ENCODE measurements at regions not wholly inside any gene's neighbourhood (a gene's known extent, or its start where the extent isn't known, plus 50 kb on each side); places are given as distances from the start of the nearest gene placed in this dataset.

DNA sequence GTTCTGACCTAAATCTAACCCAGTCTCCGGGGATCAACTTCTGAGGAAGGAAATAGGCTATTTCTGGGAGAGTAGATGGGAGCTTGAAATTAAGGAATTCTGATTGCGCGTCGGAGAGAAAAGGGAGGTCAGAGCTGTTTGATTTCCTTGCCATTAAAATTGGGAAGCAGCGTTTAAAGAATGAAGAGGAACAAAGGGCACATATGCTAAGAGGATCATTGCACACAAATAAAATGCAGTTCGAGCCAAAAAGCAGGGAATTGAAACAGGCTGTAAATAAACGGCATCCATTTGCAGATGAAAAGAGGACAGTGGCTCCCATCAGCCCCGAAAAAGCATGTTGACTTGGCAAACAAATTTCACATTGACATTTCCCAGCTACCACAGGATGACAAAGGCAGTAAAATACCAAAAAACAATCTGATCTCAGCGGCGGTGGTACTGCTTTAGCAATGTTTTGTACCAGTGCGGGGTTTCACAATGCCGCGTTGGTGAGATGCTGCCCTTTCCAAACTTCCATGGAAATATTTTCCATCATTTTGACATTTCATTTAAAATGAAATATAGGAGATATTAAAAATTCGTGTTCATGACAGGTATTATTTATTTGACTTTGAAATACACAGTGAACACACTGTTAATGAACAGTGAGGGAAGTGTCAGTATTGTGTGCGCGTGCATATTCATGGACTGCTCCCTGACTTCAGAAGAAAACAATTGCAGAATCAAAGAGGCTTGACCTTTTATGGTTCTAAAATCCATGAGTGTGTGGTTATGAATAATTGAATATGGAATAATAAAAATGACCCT lies 108.8 kb downstream of the SQOR start:
- DNase-seq: no peak

DNA sequence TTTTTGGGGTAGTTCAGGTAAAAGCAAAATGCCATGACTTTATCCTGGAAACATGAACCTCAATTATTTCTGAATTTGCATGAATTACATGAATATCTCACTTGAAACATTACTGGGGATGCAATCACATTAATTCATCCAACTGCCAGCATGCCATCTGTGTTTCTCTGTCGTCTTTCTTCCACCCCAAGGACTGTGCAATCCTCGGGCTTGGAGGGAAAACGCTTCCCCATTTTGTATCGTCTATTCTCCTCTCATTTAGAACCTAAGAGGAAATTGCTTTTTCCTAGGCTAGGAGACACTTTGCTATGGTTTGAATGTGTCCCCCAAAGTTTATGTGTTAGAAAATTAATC lies 109.4 kb downstream of the SQOR start:
- DNase-seq: no peak

DNA sequence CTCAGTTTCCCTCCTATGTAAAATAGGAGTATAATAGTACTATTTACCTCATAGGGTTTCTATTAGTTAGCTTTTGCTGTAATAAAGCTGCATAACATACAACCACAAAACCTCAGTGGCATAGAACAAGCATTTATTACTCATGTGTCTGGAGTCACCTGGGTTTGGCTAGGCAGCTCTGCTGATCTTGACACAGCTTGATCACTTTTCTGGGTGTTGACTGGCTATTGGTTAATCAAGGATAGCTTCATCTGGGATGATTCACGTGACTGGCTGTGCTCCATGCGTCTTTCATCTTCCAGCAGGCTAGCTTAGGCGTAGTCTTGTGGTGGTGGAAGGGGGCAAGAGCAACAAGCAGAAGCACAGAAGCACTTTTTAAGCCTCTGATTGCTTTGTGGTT lies 112.6 kb downstream of the SQOR start:
- DNase-seq: no peak

DNA sequence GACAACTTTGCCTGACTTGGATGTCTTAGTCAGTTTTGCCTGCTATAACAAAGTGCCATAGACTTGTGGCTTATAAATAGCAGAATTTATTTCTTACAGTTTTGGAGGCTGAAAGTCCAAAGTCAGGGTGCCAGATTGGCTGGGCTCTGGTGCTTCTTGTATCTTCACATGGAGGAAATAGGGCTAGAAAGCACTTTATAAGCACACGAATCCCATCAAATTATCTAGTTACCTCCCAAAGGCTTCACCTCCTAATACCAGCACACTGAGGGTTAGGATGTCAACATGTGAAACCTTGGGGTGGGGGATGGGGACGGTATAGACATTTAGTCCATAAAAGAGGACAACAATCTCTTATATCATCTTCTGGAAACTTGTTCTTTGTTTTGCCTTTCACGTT lies 116.8 kb downstream of the SQOR start:
- no peak for DNase-seq

DNA sequence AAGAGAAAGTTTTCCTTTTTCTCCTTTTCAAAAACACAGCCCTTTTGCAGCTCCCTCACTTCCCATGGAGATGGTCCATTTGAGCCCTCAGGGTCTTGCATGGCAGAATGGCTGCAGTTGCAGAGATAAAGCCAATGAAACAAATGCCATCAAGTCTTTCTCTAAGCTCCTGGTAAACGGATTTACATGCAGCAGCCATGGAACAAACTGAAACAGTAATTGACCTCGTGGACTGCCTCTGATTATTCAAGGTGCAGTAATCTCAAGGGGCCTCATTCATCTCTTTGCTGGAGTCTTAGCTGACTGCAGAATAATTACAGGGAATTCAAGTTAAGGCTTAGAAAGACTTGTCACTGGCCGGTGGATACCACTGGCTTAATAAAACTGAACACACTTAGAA lies 125.1 kb downstream of the SQOR start:
- no peak for DNase-seq

DNA sequence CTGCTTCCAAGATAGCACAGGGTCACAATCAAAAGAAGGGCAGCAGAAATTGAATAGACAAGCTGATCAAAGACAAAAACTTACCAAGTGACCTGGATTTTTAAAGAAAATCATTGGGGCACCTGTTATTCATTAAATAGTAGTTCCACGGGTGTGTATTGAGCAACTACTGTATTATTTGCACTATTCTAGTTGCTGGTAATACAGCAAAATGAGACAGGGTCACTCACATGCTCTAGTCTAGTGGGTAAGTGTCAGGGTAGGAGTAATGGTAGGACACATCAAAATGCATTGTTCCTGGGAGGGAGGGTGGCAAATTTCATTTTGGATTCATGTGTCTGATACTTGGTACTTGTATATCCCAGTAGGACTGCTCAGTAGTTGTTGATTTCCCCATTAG lies 127.9 kb downstream of the SQOR start:
- DNase-seq: no peak

DNA sequence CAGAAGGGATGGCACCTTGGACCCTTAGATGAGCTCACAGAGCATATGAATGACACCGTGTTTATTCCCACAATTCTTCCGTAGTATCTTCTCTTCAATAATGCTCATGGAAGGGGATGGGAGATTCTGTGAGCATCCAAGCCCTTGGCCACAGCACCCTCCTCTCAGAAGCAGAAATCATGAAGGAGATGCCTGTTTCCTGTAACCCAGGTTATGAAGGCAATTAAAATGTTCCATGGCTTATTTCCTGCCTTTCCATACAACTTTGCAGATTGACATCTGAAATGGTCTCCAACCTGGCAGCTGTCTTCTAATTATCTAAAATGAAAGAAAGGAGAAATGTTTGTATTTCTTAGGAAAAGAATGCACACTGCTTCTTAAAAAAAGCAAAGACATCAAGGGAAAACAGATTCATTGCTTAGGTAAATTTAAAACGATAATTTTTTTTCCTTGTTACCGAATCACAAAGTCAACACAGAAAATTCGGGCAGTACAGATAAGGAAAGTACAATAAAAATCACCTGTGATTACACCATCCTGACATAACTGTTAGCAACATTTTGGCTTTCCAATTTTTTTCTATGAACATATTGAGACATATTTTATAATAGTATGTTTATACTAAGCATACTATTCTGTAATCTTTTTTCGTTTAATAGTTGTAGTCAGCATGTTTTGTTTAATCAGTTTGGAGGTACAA lies 128.5 kb downstream of the SQOR start:
- no peak for DNase-seq

DNA sequence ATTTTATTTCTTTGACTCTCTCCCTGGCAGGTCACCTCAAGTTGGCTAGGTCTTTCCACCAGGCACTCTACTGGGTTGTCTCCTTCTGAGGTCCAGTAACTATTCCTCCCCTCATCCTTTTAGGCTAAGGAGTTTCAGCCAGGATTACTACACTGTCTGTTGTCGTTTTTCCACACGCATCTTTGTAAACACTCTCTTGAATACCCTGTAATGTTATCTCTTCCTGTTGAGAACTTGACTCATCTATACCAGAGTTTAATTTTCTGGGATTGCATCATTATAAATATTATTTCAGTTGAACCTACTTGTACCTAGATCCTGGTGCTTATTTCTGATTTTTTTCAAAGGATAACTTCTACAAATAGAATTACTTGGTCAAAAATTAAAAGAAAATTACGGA lies 138.3 kb downstream of the SQOR start:
- DNase-seq: no peak

DNA sequence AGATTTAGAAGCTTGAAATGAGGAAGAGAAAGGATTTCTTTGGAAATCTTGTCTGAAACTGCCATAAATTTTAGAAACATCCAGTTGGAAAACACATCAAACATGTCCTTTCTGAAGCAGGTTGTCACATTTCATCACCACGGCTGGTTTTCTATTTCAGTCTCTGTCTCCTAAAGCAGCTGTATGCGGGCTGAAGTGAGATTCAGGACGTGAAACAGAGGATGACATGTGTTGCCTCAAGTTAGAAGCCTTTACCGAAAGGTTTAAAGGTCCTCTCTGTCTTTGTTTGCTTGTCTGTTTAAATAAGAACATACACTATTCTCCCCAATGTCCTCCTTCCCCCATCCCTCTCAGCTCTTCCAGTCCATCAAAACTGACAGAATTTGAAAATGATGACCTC lies 141.9 kb downstream of the SQOR start:
- DNase-seq: no peak

DNA sequence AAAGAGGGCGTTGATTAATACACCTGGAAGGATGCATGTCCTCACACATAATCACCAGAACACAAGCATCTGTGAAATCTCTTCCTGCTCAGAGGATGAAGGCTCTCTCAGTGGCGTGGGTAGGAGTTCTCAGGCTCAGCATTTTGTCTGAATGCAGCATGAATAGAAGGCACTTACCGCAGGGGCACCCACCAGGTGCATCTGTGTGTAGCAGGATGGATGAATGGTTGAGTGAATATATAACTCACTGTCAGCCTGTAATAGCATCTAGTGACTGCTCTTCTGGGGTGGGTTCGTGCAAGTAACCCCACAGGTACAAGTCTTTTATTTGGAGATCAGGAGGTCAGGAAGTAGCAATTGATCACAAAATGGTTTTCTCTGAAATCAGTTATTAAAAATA lies 143.0 kb downstream of the SQOR start:
- DNase-seq: no peak

DNA sequence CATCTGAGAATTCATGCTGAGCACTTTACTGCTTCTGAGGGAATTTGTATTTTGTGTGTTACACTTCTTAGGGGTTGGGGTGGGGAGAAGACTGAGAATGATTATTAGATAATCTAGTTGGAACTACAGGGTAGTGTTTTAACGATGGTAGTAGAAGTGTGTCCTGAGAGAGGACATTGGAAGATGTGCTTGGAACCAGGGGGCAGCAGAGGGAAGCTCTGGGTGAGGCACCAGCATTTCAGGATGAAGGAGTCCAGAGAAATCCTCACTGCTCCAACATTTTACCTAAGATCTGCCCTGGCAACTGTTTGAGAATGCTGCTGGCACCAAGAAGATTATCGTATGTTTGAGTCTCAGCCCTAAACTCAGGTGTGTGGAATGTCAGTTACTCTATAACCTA lies 145.5 kb downstream of the SQOR start:
- DNase-seq: no peak

DNA sequence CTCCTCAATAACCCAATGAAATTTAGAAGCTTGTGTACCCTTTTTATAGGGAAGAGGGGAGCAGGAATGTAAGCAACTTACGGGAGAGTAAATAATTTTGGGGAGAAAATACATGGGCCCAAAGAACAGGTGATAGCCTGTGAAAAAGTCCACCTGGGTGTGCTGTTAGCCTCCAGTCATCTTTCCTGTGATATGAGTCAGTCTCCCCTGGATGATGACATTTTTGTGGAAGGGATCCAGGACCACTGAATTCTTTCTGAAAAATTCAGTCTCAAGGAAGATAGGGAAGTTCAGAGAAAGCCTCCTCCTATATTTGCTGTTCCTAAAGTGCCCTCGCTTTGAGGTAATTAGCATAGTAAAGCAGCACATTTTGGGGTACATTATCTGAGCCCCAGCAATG lies 149.8 kb downstream of the SQOR start:
- no peak for DNase-seq

DNA sequence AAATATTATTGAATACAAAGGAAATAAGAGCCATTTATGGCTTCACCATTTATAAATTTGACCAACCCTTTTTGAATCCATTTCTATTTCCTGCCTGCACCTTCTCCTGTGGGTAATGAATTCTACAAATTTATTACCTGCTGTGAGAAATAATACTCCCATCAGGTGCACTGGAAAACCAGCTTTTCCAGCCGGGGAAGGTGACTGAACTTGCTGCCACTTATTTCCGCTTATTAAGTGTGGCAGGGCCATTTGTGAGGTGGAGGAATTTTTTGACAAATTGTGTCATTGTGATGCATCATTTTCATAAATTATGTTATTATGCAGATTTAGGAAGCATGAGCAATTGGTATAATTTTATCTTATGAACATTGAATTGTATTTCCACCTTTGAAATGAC lies 151.1 kb downstream of the SQOR start:
- no peak for DNase-seq

DNA sequence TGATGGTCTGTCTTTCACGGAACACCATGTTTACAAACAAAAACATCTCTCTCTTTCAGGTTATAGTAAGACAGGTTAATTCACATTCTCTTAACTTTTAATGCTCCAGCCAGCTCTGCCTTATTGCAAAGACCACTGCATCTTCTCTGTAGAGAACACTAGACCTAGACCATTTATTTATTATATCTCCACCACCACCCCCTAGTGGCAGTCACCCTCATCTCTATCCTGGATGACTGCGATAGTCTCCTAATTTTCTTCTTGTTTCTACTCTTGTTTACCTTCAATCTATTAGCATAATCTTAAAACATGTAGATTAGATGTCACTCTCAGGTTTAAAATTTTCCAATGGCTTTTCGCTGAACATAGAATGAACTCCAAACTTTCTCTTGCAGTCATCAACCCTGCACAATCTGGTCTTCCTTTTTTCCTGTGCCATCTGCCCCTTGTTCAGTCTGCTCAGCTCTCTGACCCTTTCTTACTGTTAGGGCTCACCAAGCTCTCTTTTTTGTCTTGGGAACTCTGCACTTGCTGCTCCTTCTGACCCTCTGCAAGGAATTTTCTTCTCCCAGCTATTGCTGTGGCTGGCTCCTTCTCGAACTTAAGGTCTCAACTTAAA lies 155.6 kb downstream of the SQOR start:
- DNase-seq: peak; percentile 44

DNA sequence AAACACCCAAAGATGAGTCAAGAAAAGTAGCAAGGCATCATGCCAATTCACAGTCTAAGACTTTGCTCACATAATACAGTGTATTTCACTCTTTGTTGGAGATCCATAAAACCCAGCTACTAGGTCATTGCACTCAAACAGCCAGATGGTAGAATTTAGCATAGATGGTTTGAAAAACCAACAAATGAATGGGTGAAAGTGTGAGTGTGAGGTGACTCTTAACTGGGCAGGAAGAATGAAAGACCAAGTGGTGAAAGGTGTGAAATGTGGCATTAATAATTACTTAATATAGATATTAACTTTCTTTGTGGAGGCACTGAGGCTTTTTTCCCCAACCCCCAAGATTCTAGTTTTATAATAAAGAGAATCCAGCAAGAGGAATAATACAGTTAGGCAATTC lies 159.5 kb downstream of the SQOR start:
- DNase-seq: no peak

DNA sequence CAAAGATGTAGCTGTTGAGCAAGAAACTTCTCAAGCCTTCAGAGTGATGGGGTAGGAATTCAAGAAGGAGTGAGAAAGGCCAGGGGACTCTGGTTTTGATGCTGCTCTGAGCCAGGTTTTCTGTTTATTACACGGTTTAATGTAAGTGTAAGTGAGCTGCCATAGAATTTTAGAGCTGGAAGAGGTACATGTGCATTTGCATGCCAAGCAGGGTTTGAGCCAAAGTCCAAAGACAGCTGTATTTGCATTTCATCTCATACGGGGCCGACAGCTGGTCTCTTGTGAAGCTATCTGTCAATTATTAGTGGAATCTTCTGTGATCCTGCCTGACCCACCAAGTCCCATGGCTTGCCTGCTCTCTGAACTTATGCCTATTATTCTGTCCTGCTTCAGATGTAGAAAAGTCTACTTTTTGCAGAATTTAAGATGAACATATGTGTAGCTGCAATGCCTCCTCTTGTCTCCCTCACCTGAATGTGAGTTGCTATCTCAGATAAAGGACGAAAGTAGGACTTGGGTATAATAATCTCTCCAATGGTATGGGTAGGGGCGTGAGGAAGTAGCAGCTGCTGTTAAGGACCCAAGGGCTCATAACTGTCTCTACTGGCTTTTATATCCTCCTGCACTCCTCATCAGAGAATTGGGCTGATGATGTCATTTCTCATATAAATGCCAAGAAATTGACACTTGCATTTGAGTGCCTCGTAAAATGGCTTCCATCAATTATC lies 160.0 kb downstream of the SQOR start:
- no peak for DNase-seq

DNA sequence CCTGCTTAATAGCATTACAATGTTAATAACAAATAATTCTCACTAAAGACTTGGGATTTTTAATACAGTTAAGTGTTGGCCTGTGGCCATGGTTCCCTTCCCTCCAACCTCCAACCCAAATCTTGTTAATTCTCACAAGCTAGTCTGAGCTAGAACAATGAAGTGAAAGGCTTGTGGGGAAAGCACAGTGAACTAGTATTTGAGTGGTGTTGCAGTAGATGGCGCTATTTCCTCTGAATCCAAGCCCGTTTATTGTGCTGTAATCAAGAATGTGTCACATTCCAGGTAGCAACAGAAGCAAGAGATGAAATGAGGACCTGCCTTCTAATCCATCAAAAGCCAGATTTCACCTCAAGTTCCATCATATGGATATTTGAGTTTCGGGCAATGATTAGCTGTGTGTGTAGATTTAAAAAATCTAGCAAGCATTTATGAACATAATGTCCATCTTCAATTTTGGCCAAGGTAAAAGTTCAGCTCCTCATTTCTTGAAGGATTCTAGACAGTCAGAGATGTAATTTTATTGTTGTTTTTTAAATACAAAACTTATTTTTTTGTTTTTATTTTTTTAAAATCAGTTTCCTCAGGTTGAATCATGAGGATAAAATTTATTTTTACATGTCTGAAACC lies 160.7 kb downstream of the SQOR start:
- DNase-seq: peak; percentile 65

DNA sequence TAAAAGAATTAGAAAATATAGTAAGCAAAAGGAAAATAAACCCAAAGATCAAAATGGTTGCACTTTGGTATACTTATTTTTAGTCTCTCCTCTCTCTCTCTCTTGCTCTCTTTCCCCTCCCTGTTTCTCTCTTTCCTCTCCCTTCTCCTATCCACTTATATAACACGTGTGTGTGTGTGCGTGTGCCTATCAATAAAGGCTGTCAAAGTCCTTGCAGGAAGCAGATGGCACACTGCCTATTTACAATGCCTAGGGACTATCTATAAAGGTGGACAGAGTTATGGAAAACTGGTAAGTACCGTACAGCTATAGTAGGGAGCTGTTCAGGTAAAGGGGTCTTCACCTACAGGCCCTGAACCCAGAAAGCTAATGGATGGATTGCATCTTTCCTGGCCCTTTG lies 161.6 kb downstream of the SQOR start:
- no peak for DNase-seq

DNA sequence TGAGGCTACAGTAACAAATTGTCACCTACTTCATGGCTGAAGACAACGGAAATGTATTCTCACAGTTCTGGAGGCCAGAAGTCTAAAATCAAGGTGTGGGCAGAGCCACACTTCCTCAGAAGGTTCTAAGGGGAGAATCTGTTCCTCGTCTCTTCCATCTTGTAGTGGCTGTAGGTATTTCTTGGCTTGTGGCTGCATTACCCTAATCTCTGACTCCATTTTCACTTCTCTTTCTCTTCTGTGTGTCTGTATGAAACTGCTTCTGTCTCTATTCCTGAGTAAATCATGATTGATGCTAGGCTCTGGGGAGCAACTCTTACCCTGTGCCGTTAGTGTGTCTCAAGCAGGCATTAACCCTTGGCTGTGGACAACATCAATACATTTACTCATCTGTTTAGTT lies 164.7 kb downstream of the SQOR start:
- no peak for DNase-seq

DNA sequence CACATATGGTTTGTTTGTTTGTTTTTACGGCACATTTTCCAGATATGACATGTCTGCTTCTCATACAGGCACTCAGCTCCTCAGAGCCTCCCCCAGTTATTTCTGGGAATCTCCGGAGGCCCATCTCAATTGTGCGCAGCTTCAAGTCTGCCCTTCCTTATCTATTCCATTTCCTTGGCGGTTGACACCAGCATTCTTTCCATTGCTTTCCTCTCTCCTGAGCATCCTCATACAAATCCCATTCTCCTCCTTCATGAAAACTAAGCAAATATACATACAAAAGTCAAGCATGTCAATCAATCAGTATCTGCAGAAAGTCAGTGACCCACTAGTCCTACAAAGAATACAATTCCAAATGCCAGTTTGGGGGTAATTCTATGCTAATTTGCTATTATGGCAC lies 166.7 kb downstream of the SQOR start:
- no peak for DNase-seq

DNA sequence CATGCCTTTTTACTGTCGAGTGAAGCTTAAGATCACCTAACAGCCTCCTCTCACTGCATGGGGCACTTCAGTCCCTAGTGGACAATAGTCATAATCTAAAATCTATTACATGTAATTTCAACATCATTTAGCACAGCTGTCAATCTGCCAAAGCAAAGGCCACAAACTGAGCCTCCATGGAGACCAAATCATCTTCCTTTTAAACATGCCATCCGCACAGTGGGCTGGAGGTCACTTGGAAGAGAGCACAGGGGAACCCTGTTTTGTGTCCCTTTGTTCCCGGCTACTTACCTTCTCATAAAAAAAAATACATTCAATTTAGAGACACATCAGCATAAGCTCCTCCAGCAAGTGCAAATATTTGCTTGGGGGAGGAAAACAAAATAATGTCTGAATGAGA lies 167.3 kb downstream of the SQOR start:
- DNase-seq: no peak

DNA sequence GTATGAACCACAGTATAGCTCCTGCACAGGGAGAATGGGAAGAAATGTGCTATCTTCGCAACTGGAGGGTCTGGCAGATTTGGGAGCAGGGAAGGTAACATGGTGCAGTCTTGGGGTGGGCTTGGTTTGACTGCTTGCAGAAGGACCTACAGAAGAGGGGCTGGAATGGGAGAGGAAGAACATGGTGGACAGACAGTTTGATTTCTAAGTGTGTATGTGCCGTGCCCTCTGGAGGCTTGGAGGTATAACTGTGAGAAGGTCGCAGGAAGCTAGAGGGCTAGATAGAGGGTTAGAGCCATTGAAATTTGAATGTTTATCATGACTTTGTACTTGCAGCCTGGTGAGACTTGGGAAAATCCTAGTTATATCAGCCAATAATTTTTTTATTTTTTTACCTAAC lies 169.2 kb downstream of the SQOR start:
- no peak for DNase-seq

DNA sequence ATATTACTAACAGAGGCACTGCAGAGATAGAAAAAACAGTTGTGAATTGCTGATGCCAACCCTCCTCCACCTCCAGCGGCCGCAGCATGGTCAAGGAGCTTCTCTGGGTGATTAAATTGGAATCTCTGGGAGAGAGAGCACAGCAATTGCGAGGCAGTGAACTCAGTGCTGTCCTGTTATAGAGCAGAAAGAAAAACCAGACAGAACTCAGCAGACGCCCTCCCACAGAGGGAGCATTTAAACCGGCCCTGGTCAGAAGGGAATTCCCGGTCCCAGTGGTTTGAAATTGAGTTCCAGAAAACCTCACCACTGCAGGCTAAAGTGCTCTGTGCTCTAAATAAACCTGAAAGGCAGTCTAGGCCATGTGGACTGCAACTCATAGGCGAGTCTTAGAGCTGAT lies 175.4 kb downstream of the SQOR start:
- peak; percentile 66 for DNase-seq

Measured in kidney glomerular epithelial cell (primary cell).